Lung (tissue), 11 donors: ENCODE measurements at regions not wholly inside any gene's neighbourhood (a gene's known extent, or its start where the extent isn't known, plus 50 kb on each side); places are given as distances from the start of the nearest gene placed in this dataset.

ENCODE experiments used
- ATAC-seq: fragments of 200-7000 bp; cut with Tn5 transposase; one replicate; pipeline ENCODE4 v1.9.1; 2020; ENCODE audit warnings: moderate number of reproducible peaks; ENCODE audit not compliant: insufficient read depth, low FRiP score
- DNase-seq, 3 donors: peaks; one replicate each; pipeline ENCODE4 v3.0.0-alpha.2; 2013 to 2017
- H3K27ac ChIP-seq, 2 donors: one replicate each; pipeline ENCODE4 v1.5.1; 2013; ENCODE audit warnings: mild to moderate bottlenecking in 2 of 2, moderate library complexity in 2 of 2, control low read depth in 1 of 2, inconsistent platforms in 1 of 2, low read depth in 1 of 2, low read length in 1 of 2
- H3K27me3 ChIP-seq, 3 donors: one replicate each; pipeline ENCODE4 v1.5.1; 2013; ENCODE audit warnings: low read length in 2 of 3; ENCODE audit not compliant: control insufficient read depth in 3 of 3, insufficient read depth in 3 of 3
- H3K36me3 ChIP-seq, 4 donors: one replicate each; pipeline ENCODE4 v1.5.1; 2013; ENCODE audit warnings: low read length in 4 of 4, mild to moderate bottlenecking in 1 of 4, moderate library complexity in 1 of 4; ENCODE audit not compliant: control insufficient read depth in 4 of 4, insufficient read depth in 4 of 4
- H3K4me1 ChIP-seq, 5 donors: one replicate each; pipeline ENCODE4 v1.5.1; 2013; ENCODE audit warnings: low read length in 5 of 5, mild to moderate bottlenecking in 2 of 5, moderate library complexity in 1 of 5; ENCODE audit not compliant: control insufficient read depth in 5 of 5, insufficient read depth in 5 of 5
- H3K4me3 ChIP-seq: one replicate; pipeline ENCODE4 v1.5.1; 2013; ENCODE audit warnings: mild to moderate bottlenecking, control low read depth, moderate library complexity
- H3K9ac ChIP-seq, 2 donors: one replicate each; pipeline ENCODE4 v1.5.1; 2013; ENCODE audit warnings: low read length in 2 of 2, control low read depth in 1 of 2; ENCODE audit not compliant: insufficient read depth in 1 of 2
- H3K9me3 ChIP-seq, 4 donors: one replicate each; pipeline ENCODE4 v1.5.1; 2013; ENCODE audit warnings: low read length in 3 of 4, mild to moderate bottlenecking in 1 of 4, moderate library complexity in 1 of 4; ENCODE audit not compliant: control insufficient read depth in 4 of 4, insufficient read depth in 3 of 4
- WGBS, 2 donors: extraction: QIAGEN DNeasy Blood & Tissue Kit; methylation state at CpG; one replicate each; pipeline ENCODE4 v1.1.7; 2013; 5-methylcytosine and 5-hydroxymethylcytosine counted together
- TF ChIP-seq, protein P1 (sequence below): IDR thresholded peaks from 2 replicates; pipeline ENCODE4 v1.5.1; 2012; ENCODE audit warnings: mild to moderate bottlenecking; ENCODE audit errors: control extremely low read depth, extremely low read depth
- donor health status: control.
- donor health status: control.
- donor health status: Bipolar disorder and iron deficiency.
- donor health status: healthy.
- donor health status: DM: yes; HTN: yes; CAD: no.

DNA sequence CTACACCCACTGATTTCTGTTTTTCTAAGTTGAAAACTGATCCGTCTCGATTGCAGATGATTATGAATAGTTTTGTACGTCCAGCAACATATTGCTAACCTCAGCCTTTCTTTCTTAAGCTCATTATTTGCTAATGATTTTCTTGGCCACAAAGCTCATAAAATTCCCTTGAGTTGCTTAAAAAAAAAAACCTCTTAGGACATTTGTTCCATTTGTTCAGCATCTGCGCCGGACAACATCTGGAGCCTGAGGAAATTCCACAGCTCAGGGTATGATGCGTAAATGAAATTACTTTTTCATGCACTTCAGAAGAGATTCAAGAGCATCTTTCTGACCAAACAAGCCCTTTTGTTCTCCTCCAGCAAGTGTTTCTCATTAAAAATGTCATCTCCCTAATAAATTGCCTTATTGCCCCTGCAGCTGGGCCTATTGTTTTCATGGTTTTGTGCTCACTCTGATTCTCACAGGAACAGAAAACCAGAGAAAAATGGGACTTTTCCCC is 249.1 kb upstream of the MCTP2 start:
- no peak overlapping the region for H3K4me3 ChIP-seq
- WGBS, 2 donors = 78 to 85% methylated on average over 6 of the region's 6 CpGs
- DNase-seq = peak; percentile 54 to 89 (median 86)

DNA sequence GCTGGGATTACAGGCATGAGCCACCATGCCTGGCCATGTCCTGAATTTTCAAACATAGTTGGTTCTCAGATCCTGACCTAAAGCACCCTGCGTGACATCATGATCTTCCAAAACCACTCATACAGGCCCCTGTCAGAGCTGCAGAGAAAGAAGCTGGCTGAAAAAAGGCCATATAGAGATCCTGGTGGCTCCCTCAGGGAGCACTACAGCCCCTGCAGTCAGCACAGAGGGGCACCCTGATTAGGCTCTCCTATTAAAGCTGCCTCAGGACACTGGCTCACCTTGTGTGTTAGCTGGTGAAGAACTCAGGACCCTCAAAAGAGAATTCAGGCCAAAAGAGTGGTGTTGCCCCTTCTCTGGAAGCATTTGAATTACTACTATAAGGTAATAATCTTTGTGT is 249.7 kb upstream of the MCTP2 start:
- no peak overlapping the region for H3K27ac ChIP-seq
- TF ChIP-seq, protein P1, sequence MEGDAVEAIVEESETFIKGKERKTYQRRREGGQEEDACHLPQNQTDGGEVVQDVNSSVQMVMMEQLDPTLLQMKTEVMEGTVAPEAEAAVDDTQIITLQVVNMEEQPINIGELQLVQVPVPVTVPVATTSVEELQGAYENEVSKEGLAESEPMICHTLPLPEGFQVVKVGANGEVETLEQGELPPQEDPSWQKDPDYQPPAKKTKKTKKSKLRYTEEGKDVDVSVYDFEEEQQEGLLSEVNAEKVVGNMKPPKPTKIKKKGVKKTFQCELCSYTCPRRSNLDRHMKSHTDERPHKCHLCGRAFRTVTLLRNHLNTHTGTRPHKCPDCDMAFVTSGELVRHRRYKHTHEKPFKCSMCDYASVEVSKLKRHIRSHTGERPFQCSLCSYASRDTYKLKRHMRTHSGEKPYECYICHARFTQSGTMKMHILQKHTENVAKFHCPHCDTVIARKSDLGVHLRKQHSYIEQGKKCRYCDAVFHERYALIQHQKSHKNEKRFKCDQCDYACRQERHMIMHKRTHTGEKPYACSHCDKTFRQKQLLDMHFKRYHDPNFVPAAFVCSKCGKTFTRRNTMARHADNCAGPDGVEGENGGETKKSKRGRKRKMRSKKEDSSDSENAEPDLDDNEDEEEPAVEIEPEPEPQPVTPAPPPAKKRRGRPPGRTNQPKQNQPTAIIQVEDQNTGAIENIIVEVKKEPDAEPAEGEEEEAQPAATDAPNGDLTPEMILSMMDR = no peak
- no peaks in the 10 kb centered on the region for H3K27me3 ChIP-seq
- WGBS, 2 donors = 95 to 96% methylated on average over 1 of the region's 1 CpG
- no peak overlapping the region for H3K4me3 ChIP-seq
- ATAC-seq (no peak), DNase-seq (no peak)
- no peak overlapping the region for H3K9ac ChIP-seq
- no peaks in the 10 kb centered on the region for H3K36me3 ChIP-seq
- H3K9me3 ChIP-seq = peaks cover 0 to 2% (median 0%) of the 10 kb centered on the region in 4 donors
- H3K4me1 ChIP-seq = peaks cover 0 to 51% (median 24%) of the 10 kb centered on the region in 5 donors

More for the DNA sequence above, 249.1 kb upstream of the MCTP2 start:
- no peak overlapping the region for H3K9ac ChIP-seq
- no peaks in the 10 kb centered on the region for H3K36me3 ChIP-seq
- peaks cover 0 to 2% (median 0%) of the 10 kb centered on the region in 4 donors for H3K9me3 ChIP-seq
- no peak for ATAC-seq
- TF ChIP-seq, protein P1 = no peak
- no peak overlapping the region for H3K27ac ChIP-seq
- H3K27me3 ChIP-seq = no peaks in the 10 kb centered on the region
- H3K4me1 ChIP-seq = peaks cover 0 to 51% (median 24%) of the 10 kb centered on the region in 5 donors

DNA sequence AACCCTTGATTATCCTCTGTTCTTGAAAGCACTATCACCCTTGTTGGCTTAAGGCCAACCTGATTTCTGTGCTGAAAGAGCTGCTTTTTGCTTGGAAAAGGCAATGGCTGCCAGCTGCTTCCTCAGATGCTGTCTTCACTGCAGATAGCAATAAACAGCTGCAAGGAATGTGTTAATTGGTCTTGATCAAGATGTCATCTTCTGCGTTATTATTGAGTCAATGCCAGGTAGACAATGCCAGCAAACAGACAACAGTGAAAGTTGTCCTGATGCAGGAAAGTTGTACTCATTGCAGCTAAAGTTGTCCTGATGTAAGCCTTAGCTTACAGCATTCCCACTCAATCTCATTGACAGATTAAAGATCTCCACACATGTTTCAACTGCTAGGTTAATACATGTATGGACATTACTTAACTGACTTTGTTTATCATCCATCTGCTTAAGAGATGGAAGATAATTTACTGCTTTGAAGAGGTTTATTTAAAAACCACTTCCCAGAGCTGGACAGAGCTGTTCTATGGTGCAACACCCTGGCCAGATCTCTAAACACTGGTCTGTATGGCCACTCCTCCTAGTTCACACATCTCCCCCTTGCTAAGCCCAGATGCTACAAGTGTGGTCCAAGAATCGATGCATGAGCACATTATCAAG is 251.0 kb upstream of the MCTP2 start:
- no peak for ATAC-seq
- TF ChIP-seq, protein P1 = no peak
- DNase-seq = peak; percentile 83 to 96 (median 94)
- no peaks in the 10 kb centered on the region for H3K36me3 ChIP-seq
- H3K27me3 ChIP-seq = no peaks in the 10 kb centered on the region
- WGBS, 2 donors = 29 to 39% methylated on average over 2 of the region's 2 CpGs
- H3K9ac ChIP-seq = no peak overlapping the region
- H3K4me3 ChIP-seq = no peak overlapping the region
- H3K4me1 ChIP-seq = peaks cover 0 to 51% (median 24%) of the 10 kb centered on the region in 5 donors
- peaks cover 0 to 2% (median 0%) of the 10 kb centered on the region in 4 donors for H3K9me3 ChIP-seq
- H3K27ac ChIP-seq = no peak overlapping the region
